LNCaP clone FGC (cell line): ENCODE measurements at regions not wholly inside any gene's neighbourhood (a gene's known extent, or its start where the extent isn't known, plus 50 kb on each side); places are given as distances from the start of the nearest gene placed in this dataset.
A peak's percentile ranks its signal among the peaks of the same experiment; 100 is the strongest.
"Not testable (repeated sequence)": the region's sequence is repeated elsewhere in the genome, so short reads cannot be mapped to it uniquely, and the experiment has no call there.

Experiments used
- DNase-seq: peaks from one replicate; pipeline ENCODE4 v3.0.0-alpha.2; 2011; ENCODE audit warnings: low read depth
- H3K4me3 ChIP-seq: 2 replicates; pipeline ENCODE4 v1.5.1; 2011; ENCODE audit warnings: mild to moderate bottlenecking, low read depth, low read length, control low read depth
- TF ChIP-seq, protein P1 (sequence below): IDR thresholded peaks from 2 replicates; pipeline ENCODE4 v1.5.1; 2012; ENCODE audit warnings: mild to moderate bottlenecking; ENCODE audit not compliant: control insufficient read depth, insufficient read depth; ENCODE audit errors: extremely low read depth

DNA sequence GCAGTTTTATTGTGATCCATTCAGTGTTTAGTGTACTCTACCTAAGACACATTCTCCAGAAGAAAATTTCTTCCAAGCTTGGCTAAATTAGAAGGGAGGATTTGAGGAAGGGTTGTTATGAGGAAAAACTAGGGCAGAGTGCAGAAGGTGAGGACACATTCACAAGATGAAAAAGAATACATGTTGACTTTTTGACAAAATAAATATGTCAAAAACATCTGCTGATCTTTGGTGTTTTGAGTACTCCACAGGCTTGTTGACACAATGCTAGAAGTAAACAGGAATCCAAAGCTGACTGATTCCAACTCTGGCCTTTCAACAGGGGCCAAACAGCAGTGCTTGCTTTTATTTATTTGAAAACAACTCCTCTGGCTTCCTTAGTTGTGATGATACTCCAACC, 125.8 kb upstream of the SLC7A11 start:
- H3K4me3 ChIP-seq, result no peak overlapping the region
- TF ChIP-seq, protein P1, sequence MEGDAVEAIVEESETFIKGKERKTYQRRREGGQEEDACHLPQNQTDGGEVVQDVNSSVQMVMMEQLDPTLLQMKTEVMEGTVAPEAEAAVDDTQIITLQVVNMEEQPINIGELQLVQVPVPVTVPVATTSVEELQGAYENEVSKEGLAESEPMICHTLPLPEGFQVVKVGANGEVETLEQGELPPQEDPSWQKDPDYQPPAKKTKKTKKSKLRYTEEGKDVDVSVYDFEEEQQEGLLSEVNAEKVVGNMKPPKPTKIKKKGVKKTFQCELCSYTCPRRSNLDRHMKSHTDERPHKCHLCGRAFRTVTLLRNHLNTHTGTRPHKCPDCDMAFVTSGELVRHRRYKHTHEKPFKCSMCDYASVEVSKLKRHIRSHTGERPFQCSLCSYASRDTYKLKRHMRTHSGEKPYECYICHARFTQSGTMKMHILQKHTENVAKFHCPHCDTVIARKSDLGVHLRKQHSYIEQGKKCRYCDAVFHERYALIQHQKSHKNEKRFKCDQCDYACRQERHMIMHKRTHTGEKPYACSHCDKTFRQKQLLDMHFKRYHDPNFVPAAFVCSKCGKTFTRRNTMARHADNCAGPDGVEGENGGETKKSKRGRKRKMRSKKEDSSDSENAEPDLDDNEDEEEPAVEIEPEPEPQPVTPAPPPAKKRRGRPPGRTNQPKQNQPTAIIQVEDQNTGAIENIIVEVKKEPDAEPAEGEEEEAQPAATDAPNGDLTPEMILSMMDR, result no peak
- peak; percentile 37 for DNase-seq

- not testable (repeated sequence) for H3K4me3 ChIP-seq, DNase-seq
These were observed 110.3 kb upstream of the SLC7A11 start for GRCh38 chr4:138352446-138352845.

- TF ChIP-seq, protein P1, result no peak
- no peak overlapping the region for H3K4me3 ChIP-seq
- no peak for DNase-seq
These were observed 105.9 kb upstream of the SLC7A11 start for GRCh38 chr4:138348055-138348454.

DNA sequence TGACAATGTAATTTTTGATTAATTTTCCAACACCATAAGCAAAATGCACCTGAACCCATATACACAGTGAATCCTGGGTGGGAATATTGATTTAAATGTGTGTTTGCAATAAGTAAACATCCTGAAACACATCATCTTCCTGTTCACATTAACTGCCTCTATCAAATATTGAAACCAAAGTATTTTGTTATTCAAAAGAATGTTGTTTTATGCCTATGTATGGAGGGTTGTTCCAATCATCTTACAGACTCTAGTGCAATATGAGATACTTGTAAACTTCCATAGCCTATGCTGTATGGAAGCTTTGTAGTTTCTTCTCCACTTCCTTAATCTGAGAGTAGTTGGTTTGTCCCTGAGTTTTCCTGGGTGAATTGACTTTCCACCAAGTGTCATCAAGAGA, 105.4 kb upstream of the SLC7A11 start:
- DNase-seq, result no peak

GRCh38 chr4:138344851-138345250, 102.7 kb upstream of the SLC7A11 start:
- no peak overlapping the region for H3K4me3 ChIP-seq
- TF ChIP-seq, protein P1, result no peak
- DNase-seq, result no peak

More for the DNA sequence above, 105.4 kb upstream of the SLC7A11 start:
- no peak overlapping the region for H3K4me3 ChIP-seq
- TF ChIP-seq, protein P1, result no peak

DNA sequence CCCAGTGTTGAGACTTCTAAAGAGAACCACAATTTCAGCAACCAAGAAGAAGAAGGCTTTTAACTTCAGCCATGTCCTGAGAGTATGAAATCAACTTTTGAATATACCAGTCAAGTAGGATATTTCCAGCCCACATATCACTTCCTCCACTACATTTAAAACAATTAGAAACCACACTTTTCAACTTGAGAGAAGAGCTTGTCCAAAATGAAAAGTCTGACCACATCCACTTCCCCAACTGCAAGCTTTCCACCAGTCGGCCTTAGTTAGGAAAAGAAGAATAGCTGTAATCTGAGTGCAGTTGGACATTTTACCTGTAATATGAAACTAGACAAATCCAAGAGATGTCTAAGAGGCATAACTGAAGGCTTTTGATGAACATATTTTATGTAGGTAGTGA, 101.9 kb upstream of the SLC7A11 start:
- TF ChIP-seq, protein P1, result no peak
- DNase-seq, result no peak
- H3K4me3 ChIP-seq, result no peak overlapping the region

- no peak for DNase-seq
- TF ChIP-seq, protein P1, result no peak
- H3K4me3 ChIP-seq, result no peak overlapping the region
These were observed 99.7 kb upstream of the SLC7A11 start for GRCh38 chr4:138341739-138342415.
